ENCODE measurements at regions not wholly inside any gene's neighbourhood (a gene's known extent, or its start where the extent isn't known, plus 50 kb on each side); places are given as distances from the start of the nearest gene placed in this dataset.
"Not testable (repeated sequence)": the region's sequence is repeated elsewhere in the genome, so short reads cannot be mapped to it uniquely, and the experiment has no call there.

- TF ChIP-seq POLR2AphosphoS5 (IDR thresholded peaks at IDR 0.05) = not testable (repeated sequence)
- TF ChIP-seq, protein P1, sequence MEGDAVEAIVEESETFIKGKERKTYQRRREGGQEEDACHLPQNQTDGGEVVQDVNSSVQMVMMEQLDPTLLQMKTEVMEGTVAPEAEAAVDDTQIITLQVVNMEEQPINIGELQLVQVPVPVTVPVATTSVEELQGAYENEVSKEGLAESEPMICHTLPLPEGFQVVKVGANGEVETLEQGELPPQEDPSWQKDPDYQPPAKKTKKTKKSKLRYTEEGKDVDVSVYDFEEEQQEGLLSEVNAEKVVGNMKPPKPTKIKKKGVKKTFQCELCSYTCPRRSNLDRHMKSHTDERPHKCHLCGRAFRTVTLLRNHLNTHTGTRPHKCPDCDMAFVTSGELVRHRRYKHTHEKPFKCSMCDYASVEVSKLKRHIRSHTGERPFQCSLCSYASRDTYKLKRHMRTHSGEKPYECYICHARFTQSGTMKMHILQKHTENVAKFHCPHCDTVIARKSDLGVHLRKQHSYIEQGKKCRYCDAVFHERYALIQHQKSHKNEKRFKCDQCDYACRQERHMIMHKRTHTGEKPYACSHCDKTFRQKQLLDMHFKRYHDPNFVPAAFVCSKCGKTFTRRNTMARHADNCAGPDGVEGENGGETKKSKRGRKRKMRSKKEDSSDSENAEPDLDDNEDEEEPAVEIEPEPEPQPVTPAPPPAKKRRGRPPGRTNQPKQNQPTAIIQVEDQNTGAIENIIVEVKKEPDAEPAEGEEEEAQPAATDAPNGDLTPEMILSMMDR (IDR thresholded peaks at IDR 0.05; ENCODE audit: poor library complexity, severe bottlenecking) = not testable (repeated sequence)
Observed at GRCh38 chr16:29200135-29200601, 206.3 kb downstream of the NPIPB11 start.
